OCI-LY7 (cell line): ENCODE measurements at regions not wholly inside any gene's neighbourhood (a gene's known extent, or its start where the extent isn't known, plus 50 kb on each side); places are given as distances from the start of the nearest gene placed in this dataset.

Experiments
- BruUV-seq: library from RNA; stranded (reverse); fragments of 400-500 nt; replicated peaks from 2 replicates; lab custom pipeline; 2021; lab: Mats Ljungman, UMichigan
- CTCF ChIA-PET: fragments of 300-600 bp; sonication (Branson Sonifier 250); formaldehyde crosslinking; loops from one replicate; lab custom pipeline; 2022; ENCODE audit warnings: antibody characterized with exemption; ENCODE audit not compliant: unreplicated experiment; lab: Charles Lee
- POLR2A ChIA-PET: fragments of 300-600 bp; sonication (Branson Sonifier 250); formaldehyde crosslinking; loops from one replicate; lab custom pipeline; 2022; ENCODE audit warnings: antibody characterized with exemption; lab: Charles Lee
- DNase-seq: peaks from one replicate; pipeline ENCODE4 v3.0.0-alpha.2; 2015; ENCODE audit warnings: low spot score
- H2AFZ ChIP-seq: fragments of 200-600 bp; sonication (generic), shearing (Covaris generic); 2 replicates; pipeline ENCODE4 v1.6.1; 2014; ENCODE audit warnings: mild to moderate bottlenecking, antibody characterized with exemption, low read length, moderate library complexity
- H3K27ac ChIP-seq: fragments of 200-600 bp; sonication (generic); 2 replicates; pipeline ENCODE4 v1.5.1; 2014; ENCODE audit warnings: mixed run types, low read depth, mild to moderate bottlenecking, moderate library complexity, low read length, inconsistent platforms; ENCODE audit not compliant: poor library complexity, severe bottlenecking
- H3K36me3 ChIP-seq: fragments of 200-600 bp; sonication (generic); 2 replicates; pipeline ENCODE4 v1.6.1; 2014; ENCODE audit warnings: mild to moderate bottlenecking, antibody characterized with exemption, low read length, moderate library complexity, mixed read lengths; ENCODE audit not compliant: insufficient read depth
- H3K4me1 ChIP-seq: fragments of 200-600 bp; sonication (generic); 2 replicates; pipeline ENCODE4 v1.5.1; 2014; ENCODE audit warnings: mild to moderate bottlenecking, low read length; ENCODE audit not compliant: insufficient read depth, poor library complexity, severe bottlenecking
- H3K4me2 ChIP-seq: fragments of 200-600 bp; sonication (generic); 2 replicates; pipeline ENCODE4 v1.6.1; 2014; ENCODE audit warnings: mild to moderate bottlenecking, low read length
- H3K4me3 ChIP-seq: fragments of 200-600 bp; sonication (generic); 2 replicates; pipeline ENCODE4 v1.5.1; 2014; ENCODE audit warnings: mild to moderate bottlenecking, low read depth, low read length; ENCODE audit not compliant: poor library complexity, severe bottlenecking
- H3K79me2 ChIP-seq: fragments of 200-600 bp; sonication (generic); 2 replicates; pipeline ENCODE4 v1.6.1; 2016; ENCODE audit warnings: low read depth, mild to moderate bottlenecking, low read length, moderate library complexity, mixed read lengths; ENCODE audit not compliant: insufficient read depth
- H3K9me2 ChIP-seq: fragments of 200-600 bp; sonication (generic); 2 replicates; pipeline ENCODE4 v1.6.1; 2016; ENCODE audit warnings: mild to moderate bottlenecking, low read length, mixed read lengths; ENCODE audit not compliant: insufficient read depth
- H3K9me3 ChIP-seq: fragments of 200-600 bp; sonication (generic); 2 replicates; pipeline ENCODE4 v1.6.1; 2014; ENCODE audit warnings: mild to moderate bottlenecking, mixed run types, low read length, mixed read lengths
- H4K20me1 ChIP-seq: fragments of 200-600 bp; sonication (generic); 2 replicates; pipeline ENCODE4 v1.6.1; 2014; ENCODE audit warnings: mild to moderate bottlenecking, antibody characterized with exemption, low read length, moderate library complexity, mixed read lengths; ENCODE audit not compliant: insufficient read depth
- EZH2phosphoT487 ChIP-seq: fragments of 200-600 bp; sonication (generic); IDR thresholded peaks from 2 replicates; pipeline ENCODE4 v1.6.1; 2018; ENCODE audit warnings: low read depth, borderline replicate concordance, mild to moderate bottlenecking, mixed run types, antibody characterized with exemption, low read length, moderate library complexity, mixed read lengths
- intact Hi-C: fragments of 100-400 bp; cut with micrococcal nuclease; formaldehyde crosslinking; loops from one replicate; pipeline ENCODE4 v1.10.0; 2022; ENCODE audit not compliant: unreplicated experiment
- TF ChIP-seq, protein P1 (sequence below): fragments of 200-600 bp; sonication (generic); conservative IDR thresholded peaks from 2 replicates; pipeline ENCODE4 v1.5.1; 2014; ENCODE audit warnings: mild to moderate bottlenecking, antibody characterized with exemption, low read length, moderate library complexity, mixed read lengths

DNA sequence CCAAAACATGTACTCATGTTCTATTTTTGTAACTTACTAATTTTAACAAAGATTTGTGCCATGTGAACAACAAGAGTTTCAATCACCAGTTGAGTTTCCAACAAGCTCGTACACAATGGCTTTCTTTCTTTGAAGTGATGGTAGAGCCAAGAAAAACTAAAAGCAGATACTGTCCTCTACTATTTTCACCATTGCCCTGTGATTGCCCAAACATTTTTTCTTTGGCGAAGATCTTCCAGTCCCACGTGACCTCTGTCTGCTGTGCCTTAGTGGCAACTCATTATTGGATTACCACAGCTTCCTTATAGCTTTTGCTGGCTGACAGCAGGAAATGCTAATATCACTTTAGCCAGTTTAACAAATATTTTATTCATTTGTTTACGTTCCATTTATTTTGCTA is 1147.1 kb downstream of the STIM2 start:
- Histone ChIP-seq H3K4me1 (no peaks in the 10 kb centered on the region), H3K4me3 (no peak overlapping the region), H3K79me2 (no peaks in the 10 kb centered on the region), H3K36me3 (no peaks in the 10 kb centered on the region), H3K9me2 (no peaks in the 10 kb centered on the region), H3K4me2 (no peak overlapping the region), H3K9me3 (no peaks in the 10 kb centered on the region), H3K27ac (no peak overlapping the region), H2AFZ (no peak overlapping the region), H4K20me1 (no peaks in the 10 kb centered on the region)
- ChIA-PET CTCF (no interaction called here), POLR2A (no interaction called here)
- DNase-seq: no peak
- intact Hi-C loops: no loop called here
- TF ChIP-seq, protein P1, sequence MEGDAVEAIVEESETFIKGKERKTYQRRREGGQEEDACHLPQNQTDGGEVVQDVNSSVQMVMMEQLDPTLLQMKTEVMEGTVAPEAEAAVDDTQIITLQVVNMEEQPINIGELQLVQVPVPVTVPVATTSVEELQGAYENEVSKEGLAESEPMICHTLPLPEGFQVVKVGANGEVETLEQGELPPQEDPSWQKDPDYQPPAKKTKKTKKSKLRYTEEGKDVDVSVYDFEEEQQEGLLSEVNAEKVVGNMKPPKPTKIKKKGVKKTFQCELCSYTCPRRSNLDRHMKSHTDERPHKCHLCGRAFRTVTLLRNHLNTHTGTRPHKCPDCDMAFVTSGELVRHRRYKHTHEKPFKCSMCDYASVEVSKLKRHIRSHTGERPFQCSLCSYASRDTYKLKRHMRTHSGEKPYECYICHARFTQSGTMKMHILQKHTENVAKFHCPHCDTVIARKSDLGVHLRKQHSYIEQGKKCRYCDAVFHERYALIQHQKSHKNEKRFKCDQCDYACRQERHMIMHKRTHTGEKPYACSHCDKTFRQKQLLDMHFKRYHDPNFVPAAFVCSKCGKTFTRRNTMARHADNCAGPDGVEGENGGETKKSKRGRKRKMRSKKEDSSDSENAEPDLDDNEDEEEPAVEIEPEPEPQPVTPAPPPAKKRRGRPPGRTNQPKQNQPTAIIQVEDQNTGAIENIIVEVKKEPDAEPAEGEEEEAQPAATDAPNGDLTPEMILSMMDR: no peak
- TF ChIP-seq EZH2phosphoT487: no peak
- BruUV-seq: no TSS peak

DNA sequence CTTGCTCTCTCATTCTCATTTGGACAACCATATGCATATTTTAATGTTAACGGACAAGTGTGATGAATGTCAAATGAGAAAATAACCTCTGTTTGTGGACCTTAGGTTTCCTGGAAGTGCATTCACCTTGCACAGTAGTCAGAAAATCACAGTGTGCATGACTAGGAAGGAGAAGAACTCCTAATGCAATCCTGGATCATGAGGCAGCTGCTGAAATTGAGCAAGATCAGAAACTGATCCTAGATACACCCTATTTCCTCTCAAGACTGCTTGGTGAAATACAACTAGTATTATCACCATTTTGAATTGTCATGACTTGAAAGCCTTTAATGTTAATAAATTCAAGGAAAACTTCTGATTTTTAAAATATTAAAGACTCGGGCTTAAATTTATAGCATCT is 1148.9 kb downstream of the STIM2 start:
- no peak overlapping the region for H3K4me2 ChIP-seq
- H3K79me2 ChIP-seq: no peaks in the 10 kb centered on the region
- intact Hi-C loops: no loop called here
- no peaks in the 10 kb centered on the region for H4K20me1 ChIP-seq
- ChIA-PET CTCF (no interaction called here), POLR2A (no interaction called here)
- H3K4me1 ChIP-seq: no peaks in the 10 kb centered on the region
- no peak for DNase-seq
- no peak overlapping the region for H3K27ac ChIP-seq
- no TSS peak for BruUV-seq
- H2AFZ ChIP-seq: no peak overlapping the region
- H3K9me2 ChIP-seq: no peaks in the 10 kb centered on the region
- no peaks in the 10 kb centered on the region for H3K9me3 ChIP-seq
- no peak for TF ChIP-seq EZH2phosphoT487
- TF ChIP-seq, protein P1: no peak
- no peak overlapping the region for H3K4me3 ChIP-seq
- H3K36me3 ChIP-seq: no peaks in the 10 kb centered on the region

DNA sequence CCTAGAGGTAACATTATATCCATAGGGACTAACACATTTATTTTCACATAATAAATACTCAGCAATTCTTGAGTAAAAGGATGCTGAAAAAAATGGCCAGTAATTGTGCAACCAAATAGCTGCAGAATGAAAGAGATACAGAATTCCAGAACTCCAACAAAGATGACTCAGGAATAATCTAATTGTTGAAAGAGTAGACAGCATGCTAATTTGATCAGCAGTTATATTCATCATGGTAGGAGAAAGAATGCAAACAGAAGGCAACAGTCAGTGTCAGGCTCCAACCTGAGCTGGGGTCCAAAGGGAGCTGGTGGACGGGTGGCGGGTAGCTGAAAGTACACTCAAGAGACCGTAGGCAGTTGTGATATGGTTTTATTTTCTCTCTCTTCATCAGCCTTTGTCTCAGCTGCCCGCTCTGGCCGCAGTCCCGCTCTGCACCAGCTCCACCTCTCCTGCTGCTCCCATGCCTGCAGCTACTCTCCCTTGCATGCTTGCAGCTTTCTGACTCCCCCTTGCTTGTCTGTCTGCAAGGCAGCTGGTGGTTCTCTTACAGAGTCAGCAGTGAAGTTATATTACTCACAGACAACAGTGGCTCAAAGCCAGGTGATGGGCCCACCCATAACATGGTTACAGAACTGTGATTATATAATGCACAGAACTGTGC is 1150.1 kb downstream of the STIM2 start:
- no peaks in the 10 kb centered on the region for H4K20me1 ChIP-seq
- H3K4me1 ChIP-seq: no peaks in the 10 kb centered on the region
- H2AFZ ChIP-seq: no peak overlapping the region
- TF ChIP-seq, protein P1: no peak
- no peak for TF ChIP-seq EZH2phosphoT487
- no TSS peak for BruUV-seq
- no peak overlapping the region for H3K4me2 ChIP-seq
- no peak overlapping the region for H3K4me3 ChIP-seq
- H3K9me3 ChIP-seq: peaks cover 5% of the 10 kb centered on the region; the same call in 1 of the 2 replicates
- ChIA-PET POLR2A (no interaction called here), CTCF (no interaction called here)
- H3K27ac ChIP-seq: no peak overlapping the region
- H3K79me2 ChIP-seq: no peaks in the 10 kb centered on the region
- intact Hi-C loops: no loop called here
- no peaks in the 10 kb centered on the region for H3K36me3 ChIP-seq
- no peaks in the 10 kb centered on the region for H3K9me2 ChIP-seq
- DNase-seq: no peak
